ENCODE measurements at regions not wholly inside any gene's neighbourhood (a gene's known extent, or its start where the extent isn't known, plus 50 kb on each side); places are given as distances from the start of the nearest gene placed in this dataset.
"Not testable (repeated sequence)": the region's sequence is repeated elsewhere in the genome, so short reads cannot be mapped to it uniquely, and the experiment has no call there.

- DNase-seq (ENCODE audit: low spot score): no peak
- TF ChIP-seq POLR2A (IDR thresholded peaks at IDR 0.05) (no peak), POLR2AphosphoS5 (IDR thresholded peaks at IDR 0.05) (no peak)
- TF ChIP-seq, protein P1, sequence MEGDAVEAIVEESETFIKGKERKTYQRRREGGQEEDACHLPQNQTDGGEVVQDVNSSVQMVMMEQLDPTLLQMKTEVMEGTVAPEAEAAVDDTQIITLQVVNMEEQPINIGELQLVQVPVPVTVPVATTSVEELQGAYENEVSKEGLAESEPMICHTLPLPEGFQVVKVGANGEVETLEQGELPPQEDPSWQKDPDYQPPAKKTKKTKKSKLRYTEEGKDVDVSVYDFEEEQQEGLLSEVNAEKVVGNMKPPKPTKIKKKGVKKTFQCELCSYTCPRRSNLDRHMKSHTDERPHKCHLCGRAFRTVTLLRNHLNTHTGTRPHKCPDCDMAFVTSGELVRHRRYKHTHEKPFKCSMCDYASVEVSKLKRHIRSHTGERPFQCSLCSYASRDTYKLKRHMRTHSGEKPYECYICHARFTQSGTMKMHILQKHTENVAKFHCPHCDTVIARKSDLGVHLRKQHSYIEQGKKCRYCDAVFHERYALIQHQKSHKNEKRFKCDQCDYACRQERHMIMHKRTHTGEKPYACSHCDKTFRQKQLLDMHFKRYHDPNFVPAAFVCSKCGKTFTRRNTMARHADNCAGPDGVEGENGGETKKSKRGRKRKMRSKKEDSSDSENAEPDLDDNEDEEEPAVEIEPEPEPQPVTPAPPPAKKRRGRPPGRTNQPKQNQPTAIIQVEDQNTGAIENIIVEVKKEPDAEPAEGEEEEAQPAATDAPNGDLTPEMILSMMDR (IDR thresholded peaks at IDR 0.05): no peak
- WGBS: 85% methylated on average over 4 of the region's 4 CpGs
Observed at GRCh38 chr12:125552295-125552694, 487.1 kb downstream of the AACS start.

GRCh38 chr12:125561008-125561407, 495.8 kb downstream of the AACS start:
- H3K27ac ChIP-seq; H3K4me3 ChIP-seq; DNase-seq (ENCODE audit: low spot score); H3K9me3 ChIP-seq; H3K27me3 ChIP-seq (replicated peaks; ENCODE audit: insufficient read depth); H3K36me3 ChIP-seq; H3K4me1 ChIP-seq (replicated peaks); intact Hi-C loops (cut with DNase I): not testable (repeated sequence)
- 93% methylated on average over 5 of the region's 5 CpGs for WGBS

More at GRCh38 chr12:125552295-125552694, 487.1 kb downstream of the AACS start:
- no peaks in the 10 kb centered on the region for H3K27me3 ChIP-seq (replicated peaks; ENCODE audit: insufficient read depth)
- H3K9me3 ChIP-seq: no peaks in the 10 kb centered on the region
- intact Hi-C loops (cut with DNase I): no loop called here
- H3K4me3 ChIP-seq: no peak overlapping the region
- no peaks in the 10 kb centered on the region for H3K4me1 ChIP-seq (replicated peaks)
- no peaks in the 10 kb centered on the region for H3K36me3 ChIP-seq
- no peak overlapping the region for H3K27ac ChIP-seq

DNA sequence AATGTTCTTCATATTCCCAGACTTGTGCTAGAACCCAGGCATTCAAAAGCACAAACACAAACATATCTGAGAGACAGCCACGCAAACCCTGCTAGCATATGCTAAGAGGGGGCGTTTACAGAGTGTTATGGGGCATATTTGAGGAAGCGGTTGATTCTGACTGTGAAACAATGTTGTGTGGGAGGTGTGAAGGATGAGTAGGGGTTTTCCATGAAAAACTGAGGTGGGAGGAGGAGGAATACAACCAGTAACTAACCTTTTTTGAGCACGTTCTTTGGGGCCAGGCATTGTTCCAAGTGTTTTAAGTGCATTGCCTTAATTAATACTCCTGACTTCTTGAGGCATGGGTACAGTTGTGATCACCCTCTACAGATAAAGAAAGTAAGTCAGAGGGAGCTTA, 499.5 kb downstream of the AACS start:
- Histone ChIP-seq H3K27ac (no peak overlapping the region), H3K36me3 (no peaks in the 10 kb centered on the region), H3K27me3 (replicated peaks; ENCODE audit: insufficient read depth) (no peaks in the 10 kb centered on the region), H3K4me1 (replicated peaks) (no peaks in the 10 kb centered on the region), H3K9me3 (no peaks in the 10 kb centered on the region), H3K4me3 (no peak overlapping the region)
- 67% methylated on average over 4 of the region's 4 CpGs for WGBS
- no peak for DNase-seq (ENCODE audit: low spot score)
- TF ChIP-seq, protein P1 (IDR thresholded peaks at IDR 0.05): no peak
- TF ChIP-seq POLR2AphosphoS5 (IDR thresholded peaks at IDR 0.05): no peak
- no peak for TF ChIP-seq POLR2A (IDR thresholded peaks at IDR 0.05)
- intact Hi-C loops (cut with DNase I): no loop called here

DNA sequence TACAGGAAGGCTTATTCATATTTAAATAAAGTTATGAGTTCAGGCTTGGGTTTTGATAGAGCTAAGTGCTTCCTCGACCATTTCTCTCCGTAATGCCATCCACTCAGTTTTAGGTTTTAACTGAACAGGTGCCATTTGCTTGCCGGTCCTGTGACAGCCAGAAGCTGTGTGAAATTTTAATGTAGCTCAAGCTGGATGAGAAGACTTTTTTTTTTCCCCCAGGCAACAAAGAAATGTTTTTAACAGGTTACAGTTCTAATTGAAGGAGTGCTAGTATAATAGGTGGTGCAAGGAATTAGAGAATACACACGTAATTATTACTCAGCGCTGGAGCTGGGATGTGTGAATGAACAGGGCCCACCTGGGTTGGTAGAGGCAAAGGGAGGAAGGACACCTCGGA, 502.3 kb downstream of the AACS start:
- no peak overlapping the region for H3K4me3 ChIP-seq
- DNase-seq (ENCODE audit: low spot score): no peak
- no peak overlapping the region for H3K27ac ChIP-seq
- TF ChIP-seq POLR2AphosphoS5 (IDR thresholded peaks at IDR 0.05): no peak
- TF ChIP-seq, protein P1 (IDR thresholded peaks at IDR 0.05): no peak
- TF ChIP-seq POLR2A (IDR thresholded peaks at IDR 0.05): no peak
- H3K4me1 ChIP-seq (replicated peaks): no peaks in the 10 kb centered on the region
- H3K27me3 ChIP-seq (replicated peaks; ENCODE audit: insufficient read depth): no peaks in the 10 kb centered on the region
- intact Hi-C loops (cut with DNase I): no loop called here
- H3K36me3 ChIP-seq: no peaks in the 10 kb centered on the region
- WGBS: 83% methylated on average over 6 of the region's 6 CpGs
- no peaks in the 10 kb centered on the region for H3K9me3 ChIP-seq

- H3K36me3 ChIP-seq: no peaks in the 10 kb centered on the region
- WGBS: 67% methylated on average over 4 of the region's 4 CpGs
- no peaks in the 10 kb centered on the region for H3K9me3 ChIP-seq
- intact Hi-C loops (cut with DNase I): no loop called here
- H3K27me3 ChIP-seq (replicated peaks; ENCODE audit: insufficient read depth): no peaks in the 10 kb centered on the region
- no peak overlapping the region for H3K4me3 ChIP-seq
- TF ChIP-seq POLR2AphosphoS5 (IDR thresholded peaks at IDR 0.05) (no peak), POLR2A (IDR thresholded peaks at IDR 0.05) (no peak)
- TF ChIP-seq, protein P1 (IDR thresholded peaks at IDR 0.05): no peak
- DNase-seq (ENCODE audit: low spot score): no peak
- no peaks in the 10 kb centered on the region for H3K4me1 ChIP-seq (replicated peaks)
- H3K27ac ChIP-seq: no peak overlapping the region
Observed at GRCh38 chr12:125568306-125568705, 503.1 kb downstream of the AACS start.

Measured in prostate gland (tissue), 2 donors.